GM12878 (cell line): ENCODE measurements at regions not wholly inside any gene's neighbourhood (a gene's known extent, or its start where the extent isn't known, plus 50 kb on each side); places are given as distances from the start of the nearest gene placed in this dataset.

ENCODE experiments used
- ATAC-seq: fragments of 200-7000 bp; cut with Tn5 transposase; 3 replicates; pipeline ENCODE4 v1.9.1; 2020; ENCODE audit warnings: mild to moderate bottlenecking, moderate library complexity
- BruUV-seq: library from RNA; stranded (reverse); fragments of 400-500 nt; replicated peaks from 2 replicates; lab custom pipeline; 2021; lab: Mats Ljungman, UMichigan
- CTCF ChIA-PET: fragments of 300-600 bp; sonication (Branson Sonifier 250); formaldehyde crosslinking; extraction: SDS; loops from one replicate; lab custom pipeline; 2021; ENCODE audit warnings: inconsistent platforms; lab: Yijun Ruan, JAX
- POLR2A ChIA-PET: fragments of 350-600 bp; formaldehyde crosslinking; extraction: SDS; loops from one replicate; lab custom pipeline; 2021; ENCODE audit warnings: inconsistent platforms; lab: Charles Lee
- RAD21 ChIA-PET: fragments of 300-600 bp; sonication (Branson Sonifier 250); formaldehyde crosslinking; loops from one replicate; lab custom pipeline; 2023; ENCODE audit warnings: antibody characterized with exemption; ENCODE audit not compliant: unreplicated experiment; lab: Charles Lee
- SMC1A ChIA-PET: fragments of 300-600 bp; sonication (Branson Sonifier 250); formaldehyde crosslinking; loops from one replicate; lab custom pipeline; 2023; ENCODE audit not compliant: unreplicated experiment, uncharacterized antibody; lab: Charles Lee
- DNase-seq: peaks from one replicate; pipeline ENCODE4 v3.0.0-alpha.2; 2011; ENCODE audit warnings: low read depth, low spot score
- FAIRE-seq: peaks from 3 replicates; lab custom pipeline; 2011; peaks lifted over from hg19 to GRCh38; lab: Jason Lieb, UNC
- H2AFZ ChIP-seq: 2 replicates; pipeline ENCODE4 v1.6.0; 2011; ENCODE audit warnings: low read depth, low read length, control low read depth; ENCODE audit not compliant: control insufficient read depth
- H3K27ac ChIP-seq: 2 replicates; pipeline ENCODE4 v1.5.1; 2011; ENCODE audit warnings: control low read depth; ENCODE audit not compliant: control insufficient read depth, insufficient read depth
- H3K27me3 ChIP-seq, 2 experiments: replicated peaks in 1 of 2; 2 replicates each; pipeline versions ENCODE4 v1.6.0 to v1.6.1; 2011; ENCODE audit warnings: low read length in 1 of 2; ENCODE audit not compliant: control insufficient read depth in 2 of 2, insufficient read depth in 2 of 2
- H3K36me3 ChIP-seq, 2 experiments: 2 replicates each; pipeline ENCODE4 v1.5.1; 2011; ENCODE audit warnings: low read length in 1 of 2; ENCODE audit not compliant: control insufficient read depth in 2 of 2, insufficient read depth in 2 of 2
- H3K4me1 ChIP-seq: 2 replicates; pipeline ENCODE4 v1.6.1; 2011; ENCODE audit warnings: mild to moderate bottlenecking, low read length, moderate library complexity, mixed read lengths; ENCODE audit not compliant: control insufficient read depth, insufficient read depth
- H3K4me2 ChIP-seq: 2 replicates; pipeline ENCODE4 v1.6.0; 2011; ENCODE audit warnings: control low read depth; ENCODE audit not compliant: control insufficient read depth, insufficient read depth
- H3K4me3 ChIP-seq: fragments of 200-600 bp; sonication (generic); 2 replicates; pipeline ENCODE4 v1.5.1; 2016
- H3K79me2 ChIP-seq: 2 replicates; pipeline ENCODE4 v1.6.0; 2011; ENCODE audit warnings: low read length; ENCODE audit not compliant: control insufficient read depth, insufficient read depth
- H3K9ac ChIP-seq: 2 replicates; pipeline ENCODE4 v1.8.0; 2011; ENCODE audit warnings: low read length, control low read depth, mixed read lengths; ENCODE audit not compliant: control insufficient read depth, insufficient read depth
- H3K9me3 ChIP-seq: replicated peaks from 3 replicates; pipeline ENCODE4 v1.5.1; 2011; ENCODE audit warnings: mild to moderate bottlenecking, low read length; ENCODE audit not compliant: control insufficient read depth, insufficient read depth
- H4K20me1 ChIP-seq: 2 replicates; pipeline ENCODE4 v1.6.0; 2011; ENCODE audit not compliant: control insufficient read depth, insufficient read depth
- BRCA1 ChIP-seq: IDR thresholded peaks from 2 replicates; pipeline ENCODE4 v1.6.1; 2011; ENCODE audit warnings: low read depth, low read length, improper control_type of control experiment
- CBX3 ChIP-seq: fragments of 200-600 bp; sonication (generic); IDR thresholded peaks from 2 replicates; pipeline ENCODE4 v1.6.1; 2016; ENCODE audit warnings: low read depth, borderline replicate concordance
- ETV6 ChIP-seq, 2 experiments: fragments of 450-650 bp in 1 of 2; IDR thresholded peaks in 1 of 2; conservative IDR thresholded peaks in 1 of 2; 2 replicates each; pipeline ENCODE4 v1.6.1; 2014; ENCODE audit warnings: antibody characterized with exemption in 1 of 2, borderline replicate concordance in 1 of 2, low read depth in 1 of 2, mild to moderate bottlenecking in 1 of 2, moderate library complexity in 1 of 2
- IKZF2 ChIP-seq, 2 experiments: fragments of 450-650 bp; IDR thresholded peaks; 2 replicates each; pipeline ENCODE4 v1.6.1; 2017; ENCODE audit warnings: mild to moderate bottlenecking in 2 of 2, moderate library complexity in 2 of 2
- IRF4 ChIP-seq: IDR thresholded peaks from 2 replicates; pipeline ENCODE4 v1.6.1; 2011; ENCODE audit warnings: low read depth, low read length
- KAT2A ChIP-seq: conservative IDR thresholded peaks from 2 replicates; pipeline ENCODE4 v1.6.1; 2011; ENCODE audit warnings: low read depth, low read length; ENCODE audit not compliant: control insufficient read depth
- NR2C2 ChIP-seq: IDR thresholded peaks from 2 replicates; pipeline ENCODE4 v1.6.1; 2011; ENCODE audit warnings: borderline replicate concordance, low read depth; ENCODE audit not compliant: control insufficient read depth, insufficient read length
- NR2F1 ChIP-seq: fragments of 450-650 bp; conservative IDR thresholded peaks from 2 replicates; pipeline ENCODE4 v1.6.1; 2017; ENCODE audit warnings: mild to moderate bottlenecking
- PAX8 ChIP-seq: fragments of 450-650 bp; IDR thresholded peaks from 2 replicates; pipeline ENCODE4 v1.6.1; 2017; ENCODE audit warnings: mild to moderate bottlenecking, moderate library complexity
- SREBF2 ChIP-seq: IDR thresholded peaks from 2 replicates; pipeline ENCODE4 v1.6.1; 2012; ENCODE audit warnings: mild to moderate bottlenecking, low read length
- STAT3 ChIP-seq: IDR thresholded peaks from 2 replicates; pipeline ENCODE4 v1.6.1; 2011; ENCODE audit warnings: low read depth, low read length, improper control_type of control experiment
- TCF3 ChIP-seq: IDR thresholded peaks from 2 replicates; pipeline ENCODE4 v1.6.1; 2012; ENCODE audit warnings: low read depth, mild to moderate bottlenecking, low read length, borderline replicate concordance; ENCODE audit not compliant: insufficient read depth
- USF1 ChIP-seq: IDR thresholded peaks from 2 replicates; pipeline ENCODE4 v1.6.1; 2011; ENCODE audit warnings: borderline replicate concordance, low read depth, mild to moderate bottlenecking, moderate library complexity, mixed read lengths, low read length; ENCODE audit not compliant: insufficient read depth; ENCODE audit errors: extremely low read length
- ZBTB33 ChIP-seq: fragments of 450-650 bp; IDR thresholded peaks from 2 replicates; pipeline ENCODE4 v1.6.1; 2017; ENCODE audit warnings: mild to moderate bottlenecking
- ZBTB4 ChIP-seq: fragments of 450-650 bp; formaldehyde crosslinking; IDR thresholded peaks from 2 replicates; pipeline ENCODE4 v1.4.0; 2022; ENCODE audit warnings: mild to moderate bottlenecking, moderate library complexity
- WGBS: methylation state at CpG from one replicate; pipeline ENCODE4 v1.1.6; 2016; ENCODE audit warnings: low lambda C conversion rate; ENCODE audit not compliant: insufficient replicate concordance, insufficient coverage; ENCODE audit errors: missing lambda C conversion rate; 5-methylcytosine and 5-hydroxymethylcytosine counted together
- in situ Hi-C: fragments of 300-500 bp; cut with MboI; formaldehyde crosslinking; loops from 9 replicates; pipeline ENCODE4 v1.14.3; 2018; ENCODE audit warnings: mixed read lengths
- intact Hi-C: fragments of 100-400 bp; cut with micrococcal nuclease; formaldehyde crosslinking; loops from one replicate; pipeline ENCODE4 v1.14.2; 2022; ENCODE audit not compliant: unreplicated experiment

- no peaks in the 10 kb centered on the region for H3K9me3 ChIP-seq
- DNase-seq (no peak), ATAC-seq (no peak), FAIRE-seq (no peak)
- ChIA-PET POLR2A (no interaction called here), CTCF (interaction anchor here (0.6 to 2.3 kb wide), 4 partner anchors 9 to 1208 kb away, joined by 3 to 10 read pairs (median 3); no protein-coding TSS in a partner anchor), RAD21 (no interaction called here), SMC1A (interaction anchor here (1.1 to 1.3 kb wide), 4 partner anchors 14 to 180 kb away, joined by 3 to 4 read pairs (median 3); no protein-coding TSS in a partner anchor)
- no peak overlapping the region for H2AFZ ChIP-seq
- intact Hi-C loops (no loop called here), in situ Hi-C loops (no loop called here)
- BruUV-seq = no TSS peak
- H3K79me2 ChIP-seq = no peaks in the 10 kb centered on the region
- H3K27me3 ChIP-seq = no peaks in the 10 kb centered on the region
- no peaks in the 10 kb centered on the region for H4K20me1 ChIP-seq
- H3K4me3 ChIP-seq = no peak overlapping the region
- WGBS = 21% methylated on average over 2 of the region's 2 CpGs
- H3K36me3 ChIP-seq = no peaks in the 10 kb centered on the region
- H3K9ac ChIP-seq = no peak overlapping the region
- no peaks in the 10 kb centered on the region for H3K4me1 ChIP-seq
- no peak overlapping the region for H3K4me2 ChIP-seq
- TF ChIP-seq CBX3 (no peak), NR2C2 (no peak), BRCA1 (no peak), KAT2A (no peak), TCF3 (no peak), IRF4 (no peak), IKZF2 (IDR thresholded peaks at IDR 0.05) (no peak), NR2F1 (no peak), ZBTB33 (no peak), STAT3 (no peak), ZBTB4 (CRISPR knock-in tag) (no peak), ETV6 (conservative IDR thresholded peaks at IDR 0.05 in 1 of 2, IDR thresholded peaks at IDR 0.05 in 1 of 2; ENCODE audit: borderline replicate concordance in 1 of 2, low read depth in 1 of 2) (no peak), USF1 (no peak), PAX8 (no peak), SREBF2 (no peak)
- H3K27ac ChIP-seq = no peak overlapping the region
Observed at GRCh38 chr3:137285924-137286323, 328.1 kb downstream of the IL20RB start.
